Testis (tissue), 2 donors: ENCODE measurements at regions not wholly inside any gene's neighbourhood (a gene's known extent, or its start where the extent isn't known, plus 50 kb on each side); places are given as distances from the start of the nearest gene placed in this dataset.
"Not testable (repeated sequence)": the region's sequence is repeated elsewhere in the genome, so short reads cannot be mapped to it uniquely, and the experiment has no call there.

Source experiments
- POLR2A ChIP-seq: fragments of 450-650 bp; IDR thresholded peaks from one replicate; pipeline ENCODE4 v1.6.1; 2017; ENCODE audit warnings: antibody characterized with exemption, mild to moderate bottlenecking, moderate library complexity
- TF ChIP-seq, protein P1 (sequence below), 3 experiments: fragments of 450-650 bp in 2 of 3; fragments of 200-600 bp in 1 of 3; sonication (generic) in 1 of 3; IDR thresholded peaks; one replicate each; pipeline ENCODE4 v1.5.1; 2016 to 2019; ENCODE audit warnings: antibody characterized with exemption in 3 of 3, mild to moderate bottlenecking in 2 of 3, moderate library complexity in 1 of 3

DNA sequence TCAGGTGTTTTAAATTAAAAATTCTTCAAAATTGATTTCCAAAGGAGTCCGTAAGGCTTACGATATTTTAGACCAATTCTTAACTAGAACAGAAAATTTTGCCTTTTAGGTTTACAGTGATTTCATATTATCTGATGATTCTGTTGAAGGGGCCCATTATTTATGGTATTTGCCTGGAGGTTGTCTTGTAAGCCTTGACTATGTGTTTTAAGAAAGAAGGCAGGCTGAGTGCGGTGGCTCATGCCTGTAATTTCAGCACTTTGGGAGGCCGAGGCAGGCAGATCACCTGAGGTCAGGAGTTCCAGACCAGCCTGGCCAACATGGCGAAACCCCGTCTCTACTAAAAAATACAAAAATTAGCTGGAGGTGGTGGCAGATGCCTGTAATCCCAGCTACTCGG lies 67.0 kb upstream of the RGL1 start:
- TF ChIP-seq, protein P1, sequence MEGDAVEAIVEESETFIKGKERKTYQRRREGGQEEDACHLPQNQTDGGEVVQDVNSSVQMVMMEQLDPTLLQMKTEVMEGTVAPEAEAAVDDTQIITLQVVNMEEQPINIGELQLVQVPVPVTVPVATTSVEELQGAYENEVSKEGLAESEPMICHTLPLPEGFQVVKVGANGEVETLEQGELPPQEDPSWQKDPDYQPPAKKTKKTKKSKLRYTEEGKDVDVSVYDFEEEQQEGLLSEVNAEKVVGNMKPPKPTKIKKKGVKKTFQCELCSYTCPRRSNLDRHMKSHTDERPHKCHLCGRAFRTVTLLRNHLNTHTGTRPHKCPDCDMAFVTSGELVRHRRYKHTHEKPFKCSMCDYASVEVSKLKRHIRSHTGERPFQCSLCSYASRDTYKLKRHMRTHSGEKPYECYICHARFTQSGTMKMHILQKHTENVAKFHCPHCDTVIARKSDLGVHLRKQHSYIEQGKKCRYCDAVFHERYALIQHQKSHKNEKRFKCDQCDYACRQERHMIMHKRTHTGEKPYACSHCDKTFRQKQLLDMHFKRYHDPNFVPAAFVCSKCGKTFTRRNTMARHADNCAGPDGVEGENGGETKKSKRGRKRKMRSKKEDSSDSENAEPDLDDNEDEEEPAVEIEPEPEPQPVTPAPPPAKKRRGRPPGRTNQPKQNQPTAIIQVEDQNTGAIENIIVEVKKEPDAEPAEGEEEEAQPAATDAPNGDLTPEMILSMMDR (IDR thresholded peaks at IDR 0.05), result not testable (repeated sequence)
- not testable (repeated sequence) for TF ChIP-seq POLR2A
